Ectodermal cell (in vitro differentiated cells): ENCODE measurements at regions not wholly inside any gene's neighbourhood (a gene's known extent, or its start where the extent isn't known, plus 50 kb on each side); places are given as distances from the start of the nearest gene placed in this dataset.

Experiments used
- H3K27ac ChIP-seq: 2 replicates; pipeline ENCODE4 v1.7.0; 2013; ENCODE audit warnings: mild to moderate bottlenecking, low read depth, low read length; ENCODE audit not compliant: insufficient read depth, poor library complexity, severe bottlenecking
- H3K27me3 ChIP-seq: 2 replicates; pipeline ENCODE4 v1.7.0; 2013; ENCODE audit warnings: mild to moderate bottlenecking, low read length; ENCODE audit not compliant: insufficient read depth, control insufficient read depth, poor library complexity, severe bottlenecking
- H3K36me3 ChIP-seq: one replicate; pipeline ENCODE4 v1.7.0; 2013; ENCODE audit warnings: low read length; ENCODE audit not compliant: control insufficient read depth, insufficient read depth
- H3K4me1 ChIP-seq: one replicate; pipeline ENCODE4 v1.7.0; 2013; ENCODE audit warnings: low read length; ENCODE audit not compliant: control insufficient read depth, insufficient read depth
- H3K4me3 ChIP-seq: 2 replicates; pipeline ENCODE4 v1.7.0; 2013; ENCODE audit warnings: low read depth, low read length, control low read depth; ENCODE audit not compliant: insufficient read depth
- H3K9me3 ChIP-seq: 2 replicates; pipeline ENCODE4 v1.7.0; 2013; ENCODE audit warnings: mild to moderate bottlenecking, low read length, moderate library complexity; ENCODE audit not compliant: control insufficient read depth
- WGBS, 2 experiments: methylation state at CpG; one replicate each; pipeline ENCODE4 v1.1.7; 2013; ENCODE audit warnings: missing lambda C conversion rate in 2 of 2; 5-methylcytosine and 5-hydroxymethylcytosine counted together

DNA sequence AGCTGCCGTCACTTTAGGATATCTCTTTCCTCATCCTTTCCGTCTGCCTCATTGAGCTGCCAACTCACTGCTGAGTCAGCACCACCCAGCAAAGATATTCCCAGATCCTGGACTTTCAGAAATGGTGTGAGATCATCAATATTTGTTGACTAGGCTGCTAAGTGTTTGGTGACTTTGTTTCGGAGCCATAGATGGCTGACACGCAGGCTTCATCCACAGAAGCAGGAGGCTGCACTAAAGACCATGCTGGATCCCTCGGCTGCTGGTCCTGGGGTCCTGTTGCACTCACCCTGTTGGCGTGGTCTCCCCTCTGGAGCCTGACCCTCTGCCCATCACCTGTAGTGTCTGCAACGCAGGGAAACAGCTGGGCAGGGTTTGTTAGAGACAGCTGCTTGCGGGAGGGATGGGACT is 96.5 kb downstream of the ERMARD start:
- 93 to 95% methylated on average over 8 of the region's 8 CpGs for WGBS, 2 experiments
- peaks cover 3% of the 10 kb centered on the region for H3K27me3 ChIP-seq
- no peak overlapping the region for H3K4me3 ChIP-seq
- H3K27ac ChIP-seq = no peak overlapping the region
- no peaks in the 10 kb centered on the region for H3K36me3 ChIP-seq
- peaks cover 7% of the 10 kb centered on the region for H3K4me1 ChIP-seq
- H3K9me3 ChIP-seq = no peaks in the 10 kb centered on the region

DNA sequence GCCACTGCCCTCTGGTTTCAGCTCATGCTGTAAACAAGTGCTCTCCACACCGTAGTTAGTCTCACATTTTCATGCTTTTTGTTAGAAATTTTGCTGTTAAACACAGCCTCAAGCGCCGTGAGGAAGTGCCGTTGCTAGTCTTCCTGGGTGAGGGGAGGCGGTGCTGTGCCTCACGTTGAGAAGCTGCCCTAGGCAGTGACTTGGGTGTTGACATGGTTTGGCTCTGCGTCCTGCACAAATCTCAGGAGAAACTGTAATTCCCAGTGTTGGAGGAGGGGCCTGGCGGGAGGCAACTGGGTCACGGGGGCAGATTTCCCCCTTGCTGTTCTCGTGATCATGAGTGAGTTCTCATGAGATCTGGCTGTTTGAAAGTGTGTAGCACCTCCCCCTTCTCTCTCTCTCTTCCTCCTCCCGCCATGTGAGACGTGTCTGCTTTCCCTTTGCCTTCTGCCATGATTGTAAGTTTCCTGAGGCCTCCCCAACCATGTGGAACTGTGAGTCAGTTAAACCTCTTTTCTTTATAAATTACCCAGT is 95.8 kb downstream of the ERMARD start:
- H3K9me3 ChIP-seq = no peaks in the 10 kb centered on the region
- 85 to 87% methylated on average over 12 of the region's 12 CpGs for WGBS, 2 experiments

DNA sequence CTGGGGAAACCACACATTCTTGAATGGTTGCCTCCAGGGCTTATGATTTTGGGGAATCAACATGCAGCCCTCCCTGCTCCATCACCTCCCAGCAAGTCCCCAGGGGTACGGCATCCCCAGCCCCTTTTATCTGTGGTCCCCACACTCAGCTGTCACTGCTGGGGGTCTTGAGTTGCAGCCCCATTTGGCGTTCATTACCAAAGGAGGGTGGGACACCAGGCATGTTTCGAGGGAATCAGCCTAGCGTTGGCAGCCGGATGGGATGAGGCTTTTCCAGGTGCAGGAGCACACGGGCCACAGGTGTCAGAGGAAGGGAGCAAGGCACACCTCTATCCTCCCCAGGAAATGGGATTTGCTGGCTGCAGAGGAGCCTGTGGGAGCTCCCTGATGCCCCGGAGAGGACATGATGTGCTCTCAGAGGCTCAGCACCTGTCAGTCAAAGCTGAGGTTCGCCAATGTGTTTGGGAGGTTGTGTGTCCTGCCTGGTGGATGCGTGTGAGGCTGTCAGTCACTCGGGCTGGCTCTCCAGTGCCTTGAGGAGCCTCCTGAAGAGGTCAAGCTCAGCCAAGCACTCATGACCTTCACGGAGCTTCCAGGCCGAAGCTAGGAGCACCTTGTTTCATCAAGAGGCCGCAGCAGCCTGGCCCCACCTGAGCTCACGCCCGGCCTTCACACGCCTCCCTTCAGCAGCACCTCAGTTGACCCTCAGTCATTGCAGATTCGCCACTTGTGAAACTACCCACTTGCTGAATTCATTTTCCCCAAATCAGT is 95.0 kb downstream of the ERMARD start:
- H3K4me1 ChIP-seq = no peaks in the 10 kb centered on the region
- H3K27me3 ChIP-seq = peaks cover 3% of the 10 kb centered on the region

More for the DNA sequence above, 95.8 kb downstream of the ERMARD start:
- Histone ChIP-seq H3K4me1 (peaks cover 3% of the 10 kb centered on the region), H3K27me3 (peaks cover 3% of the 10 kb centered on the region), H3K36me3 (no peaks in the 10 kb centered on the region), H3K27ac (no peak overlapping the region), H3K4me3 (no peak overlapping the region)

DNA sequence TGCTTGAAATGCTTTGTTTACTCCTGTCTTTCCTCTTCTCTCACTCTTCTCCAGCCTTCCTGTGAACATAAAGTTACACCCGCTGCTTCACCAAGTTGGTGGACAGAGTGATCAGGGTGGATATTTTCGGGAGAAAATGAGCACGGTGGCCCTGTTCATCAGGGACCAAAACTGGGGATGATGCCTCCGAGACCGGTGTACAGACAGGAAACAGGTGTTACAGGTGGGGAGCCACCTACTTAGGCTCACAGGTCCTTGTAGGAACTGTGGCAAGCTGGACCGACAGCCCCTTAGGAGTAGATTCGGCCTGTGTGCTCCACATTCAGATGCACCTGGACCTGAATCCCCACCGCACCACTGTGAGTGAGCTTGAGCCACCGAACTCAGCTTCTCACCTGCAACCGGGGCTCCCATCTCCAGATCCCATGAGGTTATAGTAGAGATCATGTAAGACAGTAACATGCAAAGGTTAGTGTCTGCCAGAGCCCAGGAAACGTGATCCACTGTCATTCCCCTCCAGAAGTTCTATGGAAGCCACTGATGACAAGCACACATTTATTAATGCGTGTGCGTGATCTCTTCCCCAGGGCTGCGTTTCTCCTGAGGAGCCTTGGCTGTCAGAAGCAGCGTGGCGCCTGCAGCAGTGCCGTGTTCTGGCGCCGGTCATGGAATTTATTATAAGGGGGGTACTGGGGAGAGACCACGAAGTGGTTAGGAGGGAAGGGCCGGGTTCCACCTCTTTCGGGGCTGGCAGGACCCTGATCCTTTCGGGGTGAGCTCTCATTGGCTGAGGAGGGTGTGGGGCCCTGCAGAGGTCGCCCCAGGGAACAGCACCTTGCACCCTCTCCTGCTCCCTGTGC is 94.2 kb downstream of the ERMARD start:
- Histone ChIP-seq H3K4me3 (no peak overlapping the region), H3K27ac (no peak overlapping the region), H3K4me1 (no peaks in the 10 kb centered on the region), H3K27me3 (no peaks in the 10 kb centered on the region), H3K36me3 (no peaks in the 10 kb centered on the region), H3K9me3 (no peaks in the 10 kb centered on the region)
- WGBS, 2 experiments = 95% methylated on average over 24 of the region's 24 CpGs

More for the DNA sequence above, 95.0 kb downstream of the ERMARD start:
- Histone ChIP-seq H3K36me3 (no peaks in the 10 kb centered on the region), H3K4me3 (no peak overlapping the region), H3K9me3 (no peaks in the 10 kb centered on the region), H3K27ac (no peak overlapping the region)
- 94% methylated on average over 17 of the region's 17 CpGs for WGBS, 2 experiments

DNA sequence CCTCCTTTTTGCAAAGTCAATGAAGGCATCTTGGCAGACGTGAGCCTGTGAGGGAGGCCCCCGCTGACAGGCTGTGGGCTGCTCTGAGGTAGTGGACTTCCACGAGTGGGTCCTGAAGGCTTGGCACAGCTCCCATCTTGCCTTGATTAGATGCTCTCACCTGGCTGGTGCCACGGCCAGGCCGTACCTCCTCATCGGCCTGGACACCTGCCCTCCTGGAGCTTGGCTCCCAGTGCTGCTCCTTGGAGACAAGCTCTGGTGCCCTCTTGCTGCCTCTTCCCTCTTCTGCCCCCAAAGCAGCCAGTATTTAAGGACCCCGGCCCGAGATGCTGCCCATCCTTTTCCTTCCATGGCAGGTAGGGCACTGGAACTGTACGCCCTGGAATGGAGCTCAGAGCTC is 93.5 kb downstream of the ERMARD start:
- H3K36me3 ChIP-seq = no peaks in the 10 kb centered on the region
- no peaks in the 10 kb centered on the region for H3K9me3 ChIP-seq
- no peaks in the 10 kb centered on the region for H3K27me3 ChIP-seq
- no peak overlapping the region for H3K4me3 ChIP-seq
- 93 to 94% methylated on average over 9 of the region's 9 CpGs for WGBS, 2 experiments
- H3K27ac ChIP-seq = no peak overlapping the region
- H3K4me1 ChIP-seq = no peaks in the 10 kb centered on the region

DNA sequence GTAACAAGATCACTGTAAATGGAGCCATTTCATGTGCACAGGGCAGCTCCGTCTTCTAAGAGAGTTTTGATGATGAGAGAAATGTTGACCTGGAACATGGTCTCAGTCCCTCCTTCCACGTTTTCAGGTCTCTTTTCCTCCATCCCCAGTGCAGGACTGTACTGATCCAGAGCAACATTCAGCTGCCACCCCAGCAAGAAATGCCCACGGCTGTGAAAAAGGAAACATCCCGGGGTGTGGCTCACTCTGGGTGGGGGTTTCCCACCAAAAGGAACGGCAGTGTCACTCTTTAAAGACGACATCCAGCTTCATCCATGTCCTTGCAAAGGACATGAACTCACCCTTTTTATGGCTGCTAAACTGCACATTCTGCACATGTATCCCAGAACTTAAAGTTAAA is 92.6 kb downstream of the ERMARD start:
- no peaks in the 10 kb centered on the region for H3K36me3 ChIP-seq
- no peaks in the 10 kb centered on the region for H3K27me3 ChIP-seq
- H3K4me1 ChIP-seq = no peaks in the 10 kb centered on the region
- no peak overlapping the region for H3K27ac ChIP-seq
- no peaks in the 10 kb centered on the region for H3K9me3 ChIP-seq
- H3K4me3 ChIP-seq = no peak overlapping the region
- 86 to 89% methylated on average over 6 of the region's 6 CpGs for WGBS, 2 experiments

DNA sequence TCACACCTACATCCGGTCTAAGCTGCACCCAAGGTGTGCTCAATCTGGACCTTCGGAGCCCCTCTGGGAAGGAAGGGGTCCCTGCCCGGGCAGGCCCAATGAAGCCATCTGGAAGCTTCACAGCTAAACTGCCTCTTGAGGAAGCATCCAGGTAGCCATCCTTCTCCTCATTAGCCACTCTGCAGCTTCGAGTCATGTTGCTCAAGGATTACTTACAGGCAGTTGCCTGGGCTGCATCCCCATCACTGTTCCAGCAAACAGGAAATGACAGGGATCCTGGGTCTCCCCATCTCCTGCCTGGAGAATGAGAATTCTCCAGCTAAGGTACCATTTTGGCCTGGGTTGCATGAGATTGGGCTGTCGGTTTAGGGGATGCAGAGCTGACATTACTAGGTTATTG is 91.7 kb downstream of the ERMARD start:
- H3K4me3 ChIP-seq = no peak overlapping the region
- H3K27me3 ChIP-seq = no peaks in the 10 kb centered on the region
- WGBS, 2 experiments = 93 to 94% methylated on average over 5 of the region's 5 CpGs
- no peaks in the 10 kb centered on the region for H3K4me1 ChIP-seq
- H3K9me3 ChIP-seq = no peaks in the 10 kb centered on the region
- H3K27ac ChIP-seq = no peak overlapping the region
- no peaks in the 10 kb centered on the region for H3K36me3 ChIP-seq

DNA sequence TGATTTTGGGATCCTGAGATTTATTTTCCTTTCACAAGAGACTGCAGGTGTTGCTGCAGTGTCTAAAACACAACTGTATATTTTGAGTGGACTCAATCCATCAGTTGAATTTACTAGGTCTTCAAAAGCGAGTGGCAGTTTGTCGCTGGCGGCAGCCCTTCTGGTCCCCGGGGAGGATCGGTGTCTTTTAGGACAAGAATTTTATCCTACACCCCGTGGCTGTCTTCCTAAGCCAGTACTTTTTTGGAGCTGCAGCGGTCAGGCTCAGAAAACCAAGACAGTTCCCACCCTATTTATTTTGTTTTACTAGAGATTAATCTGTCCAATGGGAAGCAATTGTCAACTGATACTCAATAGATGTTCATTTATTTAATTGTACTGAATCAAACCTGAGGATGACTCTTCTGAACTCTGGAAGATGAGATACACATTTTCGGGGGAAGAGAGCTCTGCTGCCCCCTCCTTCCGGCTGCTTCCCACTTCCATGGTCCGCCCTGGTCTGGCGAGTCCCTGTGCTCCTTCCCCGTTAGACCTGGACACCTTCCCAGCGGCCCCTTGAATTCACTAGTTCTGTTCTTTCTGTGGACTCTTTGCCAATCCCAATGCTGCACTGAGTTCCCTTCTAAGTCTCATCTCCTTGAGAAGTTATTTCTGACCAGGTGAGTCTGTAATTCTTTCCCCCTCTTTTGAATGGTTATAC is 90.6 kb downstream of the ERMARD start:
- H3K9me3 ChIP-seq = no peaks in the 10 kb centered on the region
- H3K4me3 ChIP-seq = no peak overlapping the region
- WGBS, 2 experiments = 91 to 93% methylated on average over 13 of the region's 13 CpGs
- no peaks in the 10 kb centered on the region for H3K27me3 ChIP-seq
- no peaks in the 10 kb centered on the region for H3K4me1 ChIP-seq
- H3K36me3 ChIP-seq = no peaks in the 10 kb centered on the region
- no peak overlapping the region for H3K27ac ChIP-seq

DNA sequence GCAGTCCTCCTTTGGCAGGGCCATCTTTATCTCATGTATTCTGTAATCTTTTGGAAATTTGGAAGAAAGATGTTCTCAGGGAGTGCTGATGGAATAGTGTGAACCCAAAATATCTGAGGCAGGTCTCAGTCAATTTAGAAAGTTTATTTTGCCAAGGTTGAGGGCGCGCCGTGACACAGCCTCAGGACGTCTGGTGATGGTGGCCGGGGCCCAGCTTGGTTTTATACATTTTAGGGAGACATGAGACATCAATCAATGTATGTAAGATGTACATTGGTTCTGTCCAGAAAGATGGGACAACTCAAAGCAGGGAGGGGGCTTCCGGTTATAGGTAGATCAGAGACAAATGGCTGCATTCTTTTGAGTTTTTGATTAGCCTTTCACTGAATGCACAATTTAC is 89.8 kb downstream of the ERMARD start:
- Histone ChIP-seq H3K27me3 (no peaks in the 10 kb centered on the region), H3K4me3 (no peak overlapping the region)
- 92 to 93% methylated on average over 6 of the region's 6 CpGs for WGBS, 2 experiments

More for the DNA sequence above, 89.8 kb downstream of the ERMARD start:
- Histone ChIP-seq H3K36me3 (no peaks in the 10 kb centered on the region), H3K27ac (no peak overlapping the region), H3K4me1 (no peaks in the 10 kb centered on the region), H3K9me3 (no peaks in the 10 kb centered on the region)
